Muscle layer of colon (tissue), 2 donors: ENCODE measurements at regions not wholly inside any gene's neighbourhood (a gene's known extent, or its start where the extent isn't known, plus 50 kb on each side); places are given as distances from the start of the nearest gene placed in this dataset.

Source experiments
- H3K27ac ChIP-seq: one replicate; pipeline ENCODE4 v1.7.0; 2013; ENCODE audit warnings: low read depth, mild to moderate bottlenecking, low read length, moderate library complexity
- H3K27me3 ChIP-seq, 2 donors: one replicate each; pipeline ENCODE4 v1.7.0; 2013; ENCODE audit warnings: low read length in 2 of 2, mild to moderate bottlenecking in 2 of 2; ENCODE audit not compliant: insufficient read depth in 2 of 2, control insufficient read depth in 1 of 2
- H3K36me3 ChIP-seq: one replicate; pipeline ENCODE4 v1.7.0; 2013; ENCODE audit warnings: mild to moderate bottlenecking, low read length; ENCODE audit not compliant: insufficient read depth
- H3K4me1 ChIP-seq: one replicate; pipeline ENCODE4 v1.7.0; 2013; ENCODE audit warnings: mild to moderate bottlenecking, low read length; ENCODE audit not compliant: insufficient read depth
- H3K4me3 ChIP-seq, 2 donors: one replicate each; pipeline ENCODE4 v1.7.0; 2013; ENCODE audit warnings: low read length in 2 of 2, low read depth in 1 of 2, mild to moderate bottlenecking in 1 of 2, moderate library complexity in 1 of 2
- H3K9ac ChIP-seq: one replicate; pipeline ENCODE4 v1.7.0; 2013; ENCODE audit warnings: low read length
- H3K9me3 ChIP-seq: one replicate; pipeline ENCODE4 v1.7.0; 2013; ENCODE audit warnings: mild to moderate bottlenecking, low read length
- donor health status: abdominal sarcoma.
- donor health status: Adenocarcinoma of cecum.

GRCh38 chr6:91088976-91089375 is 502.1 kb upstream of the MAP3K7 start:
- no peaks in the 10 kb centered on the region for H3K36me3 ChIP-seq
- H3K27ac ChIP-seq = no peak overlapping the region
- no peaks in the 10 kb centered on the region for H3K27me3 ChIP-seq
- no peak overlapping the region for H3K9ac ChIP-seq
- H3K4me3 ChIP-seq = no peak overlapping the region
- no peaks in the 10 kb centered on the region for H3K4me1 ChIP-seq
- H3K9me3 ChIP-seq = no peaks in the 10 kb centered on the region

- Histone ChIP-seq H3K27ac (no peak overlapping the region), H3K27me3 (no peaks in the 10 kb centered on the region), H3K9me3 (no peaks in the 10 kb centered on the region), H3K9ac (no peak overlapping the region), H3K4me1 (no peaks in the 10 kb centered on the region), H3K36me3 (no peaks in the 10 kb centered on the region), H3K4me3 (no peak overlapping the region)
Observed at GRCh38 chr6:91088515-91088914, 501.6 kb upstream of the MAP3K7 start.

- no peak overlapping the region for H3K9ac ChIP-seq
- no peaks in the 10 kb centered on the region for H3K36me3 ChIP-seq
- no peak overlapping the region for H3K4me3 ChIP-seq
- H3K27me3 ChIP-seq = no peaks in the 10 kb centered on the region
- no peaks in the 10 kb centered on the region for H3K4me1 ChIP-seq
- no peaks in the 10 kb centered on the region for H3K9me3 ChIP-seq
- H3K27ac ChIP-seq = no peak overlapping the region
Observed at GRCh38 chr6:91087908-91088307, 501.0 kb upstream of the MAP3K7 start.

DNA sequence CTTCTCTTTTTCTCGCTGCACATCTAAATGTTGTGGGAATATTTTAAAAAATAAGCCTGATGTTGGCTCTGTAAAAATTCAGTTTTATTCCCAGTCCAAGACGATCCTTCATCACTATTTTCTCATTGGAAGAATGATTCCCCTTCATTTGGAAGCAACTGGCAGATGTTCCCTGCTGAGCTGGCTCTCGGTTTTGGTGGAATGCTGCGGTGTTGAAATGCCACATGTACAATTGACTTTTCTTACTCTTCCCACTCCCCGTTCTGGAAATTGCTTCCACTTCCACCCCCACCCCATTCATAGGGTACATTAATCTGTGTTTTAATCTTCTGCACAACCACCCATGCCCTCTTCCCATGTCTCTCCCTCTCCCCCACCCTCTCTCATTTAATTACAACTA is 496.3 kb upstream of the MAP3K7 start:
- H3K9ac ChIP-seq = no peak overlapping the region
- no peaks in the 10 kb centered on the region for H3K9me3 ChIP-seq
- H3K4me3 ChIP-seq = no peak overlapping the region
- no peaks in the 10 kb centered on the region for H3K36me3 ChIP-seq
- no peak overlapping the region for H3K27ac ChIP-seq
- no peaks in the 10 kb centered on the region for H3K4me1 ChIP-seq
- H3K27me3 ChIP-seq = no peaks in the 10 kb centered on the region

- Histone ChIP-seq H3K4me3 (no peak overlapping the region), H3K27me3 (no peaks in the 10 kb centered on the region), H3K9me3 (no peaks in the 10 kb centered on the region), H3K4me1 (no peaks in the 10 kb centered on the region), H3K9ac (no peak overlapping the region), H3K27ac (no peak overlapping the region), H3K36me3 (no peaks in the 10 kb centered on the region)
Observed at GRCh38 chr6:91082311-91082832, 495.5 kb upstream of the MAP3K7 start.

DNA sequence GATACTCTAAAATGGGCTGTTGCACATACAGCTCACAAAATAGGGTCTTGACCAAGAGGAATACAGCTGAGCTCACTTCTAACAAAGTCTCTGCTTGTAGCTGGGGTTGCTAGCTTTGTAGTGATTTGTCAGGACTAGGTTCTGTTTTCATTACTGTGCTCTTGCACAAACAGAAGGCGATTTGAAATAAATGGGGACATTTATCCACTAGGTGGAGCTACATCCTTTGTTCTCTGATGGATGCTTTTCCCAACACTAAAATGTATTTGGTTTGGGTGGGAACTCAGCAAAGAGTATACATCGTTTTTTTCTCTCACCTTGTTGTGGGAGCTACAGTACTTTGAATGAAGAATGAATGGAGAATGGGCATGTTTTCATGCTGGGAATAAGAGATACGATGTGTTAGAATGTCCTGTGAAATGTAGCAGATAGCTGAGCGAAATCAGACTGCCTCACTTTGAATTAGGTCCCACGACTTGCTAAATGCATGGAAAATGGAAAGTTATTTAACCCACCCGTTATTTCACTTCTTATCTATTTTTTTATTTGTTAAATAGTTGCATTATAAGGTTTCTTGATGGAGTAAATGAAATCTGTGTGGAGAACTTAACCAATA is 494.7 kb upstream of the MAP3K7 start:
- H3K9ac ChIP-seq = no peak overlapping the region
- no peaks in the 10 kb centered on the region for H3K36me3 ChIP-seq
- H3K27ac ChIP-seq = no peak overlapping the region
- no peak overlapping the region for H3K4me3 ChIP-seq
- no peaks in the 10 kb centered on the region for H3K27me3 ChIP-seq
- H3K9me3 ChIP-seq = no peaks in the 10 kb centered on the region
- no peaks in the 10 kb centered on the region for H3K4me1 ChIP-seq

- no peaks in the 10 kb centered on the region for H3K36me3 ChIP-seq
- no peaks in the 10 kb centered on the region for H3K27me3 ChIP-seq
- H3K4me1 ChIP-seq = no peaks in the 10 kb centered on the region
- no peak overlapping the region for H3K9ac ChIP-seq
- no peak overlapping the region for H3K27ac ChIP-seq
- no peak overlapping the region for H3K4me3 ChIP-seq
- no peaks in the 10 kb centered on the region for H3K9me3 ChIP-seq
Observed at GRCh38 chr6:91080871-91081270, 494.0 kb upstream of the MAP3K7 start.

- Histone ChIP-seq H3K4me1 (no peaks in the 10 kb centered on the region), H3K9ac (no peak overlapping the region), H3K27ac (no peak overlapping the region), H3K27me3 (no peaks in the 10 kb centered on the region), H3K9me3 (no peaks in the 10 kb centered on the region), H3K4me3 (no peak overlapping the region), H3K36me3 (no peaks in the 10 kb centered on the region)
Observed at GRCh38 chr6:91079969-91080368, 493.1 kb upstream of the MAP3K7 start.

GRCh38 chr6:91075244-91075976 is 488.5 kb upstream of the MAP3K7 start:
- no peak overlapping the region for H3K9ac ChIP-seq
- H3K4me1 ChIP-seq = no peaks in the 10 kb centered on the region
- no peaks in the 10 kb centered on the region for H3K9me3 ChIP-seq
- no peak overlapping the region for H3K4me3 ChIP-seq
- no peaks in the 10 kb centered on the region for H3K36me3 ChIP-seq
- H3K27me3 ChIP-seq = no peaks in the 10 kb centered on the region
- H3K27ac ChIP-seq = no peak overlapping the region

DNA sequence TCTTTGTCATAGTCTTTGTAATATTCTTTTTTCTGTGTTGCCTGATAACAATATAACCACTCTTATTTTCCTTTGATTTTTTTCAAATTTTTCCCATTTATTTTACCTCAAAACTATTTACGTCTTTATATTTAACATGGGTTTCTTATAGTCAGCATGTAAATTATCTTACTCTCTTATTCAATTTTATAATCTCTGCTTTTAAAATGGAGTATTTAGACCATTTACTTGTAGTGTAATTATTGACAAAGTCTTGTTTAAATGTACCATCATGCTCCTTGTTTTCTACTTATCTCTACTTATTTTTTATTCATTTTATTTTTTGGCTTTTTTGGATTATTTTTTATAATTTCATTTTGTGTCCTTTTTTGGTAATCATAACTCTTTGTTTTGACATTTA is 476.5 kb upstream of the MAP3K7 start:
- no peaks in the 10 kb centered on the region for H3K27me3 ChIP-seq
- no peak overlapping the region for H3K4me3 ChIP-seq
- H3K9me3 ChIP-seq = no peaks in the 10 kb centered on the region
- H3K9ac ChIP-seq = no peak overlapping the region
- H3K36me3 ChIP-seq = no peaks in the 10 kb centered on the region
- H3K4me1 ChIP-seq = no peaks in the 10 kb centered on the region
- H3K27ac ChIP-seq = no peak overlapping the region

- Histone ChIP-seq H3K4me1 (no peaks in the 10 kb centered on the region), H3K9ac (no peak overlapping the region), H3K9me3 (no peaks in the 10 kb centered on the region), H3K4me3 (no peak overlapping the region), H3K27ac (no peak overlapping the region), H3K36me3 (no peaks in the 10 kb centered on the region), H3K27me3 (no peaks in the 10 kb centered on the region)
Observed at GRCh38 chr6:91057689-91058088, 470.8 kb upstream of the MAP3K7 start.

DNA sequence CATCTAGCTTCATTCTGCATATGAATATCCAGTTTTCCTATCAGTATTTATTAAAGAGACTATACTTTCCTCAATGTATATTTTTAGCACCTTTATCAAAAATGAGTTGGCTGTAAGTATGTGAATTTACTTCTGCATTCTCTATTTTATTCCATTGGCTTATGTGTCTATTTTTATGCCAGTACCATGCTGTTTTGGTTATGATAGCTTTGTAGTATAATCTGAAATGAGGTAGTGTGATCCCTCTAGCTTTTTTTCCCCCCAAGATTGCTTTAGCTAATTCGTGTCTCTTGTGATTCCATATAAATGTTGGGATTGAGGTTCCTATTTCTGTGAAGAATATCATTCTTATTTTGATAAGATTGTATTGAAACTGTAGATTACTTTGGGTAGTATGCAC is 469.1 kb upstream of the MAP3K7 start:
- Histone ChIP-seq H3K9ac (no peak overlapping the region), H3K27ac (no peak overlapping the region), H3K27me3 (no peaks in the 10 kb centered on the region), H3K36me3 (no peaks in the 10 kb centered on the region), H3K9me3 (no peaks in the 10 kb centered on the region), H3K4me1 (no peaks in the 10 kb centered on the region), H3K4me3 (no peak overlapping the region)
